ENCODE measurements at regions not wholly inside any gene's neighbourhood (a gene's known extent, or its start where the extent isn't known, plus 50 kb on each side); places are given as distances from the start of the nearest gene placed in this dataset.

GRCh38 chr12:58977476-58977875, 57.2 kb upstream of the LRIG3 start:
- TF ChIP-seq CTCF (IDR thresholded peaks at IDR 0.05) (no peak), POLR2AphosphoS5 (IDR thresholded peaks at IDR 0.05; ENCODE audit: low read depth, low read length) (no peak), REST (IDR thresholded peaks at IDR 0.05; ENCODE audit: insufficient read depth in 1 of 2, low read depth in 2 of 2, low read length in 1 of 2) (no peak), SIN3A (IDR thresholded peaks at IDR 0.05; ENCODE audit: borderline replicate concordance, insufficient read depth, low read depth, low read length) (no peak), TCF7L2 (IDR thresholded peaks at IDR 0.05; ENCODE audit: low read depth, low read length) (no peak)
